GM12873 (cell line): ENCODE measurements at regions not wholly inside any gene's neighbourhood (a gene's known extent, or its start where the extent isn't known, plus 50 kb on each side); places are given as distances from the start of the nearest gene placed in this dataset.

Source experiments
- TF ChIP-seq, protein P1 (sequence below): IDR thresholded peaks from 2 replicates; pipeline ENCODE4 v1.5.1; 2012; ENCODE audit warnings: low read depth, mild to moderate bottlenecking, moderate library complexity, low read length, control low read depth; ENCODE audit not compliant: insufficient read depth; ENCODE audit errors: missing control alignments

DNA sequence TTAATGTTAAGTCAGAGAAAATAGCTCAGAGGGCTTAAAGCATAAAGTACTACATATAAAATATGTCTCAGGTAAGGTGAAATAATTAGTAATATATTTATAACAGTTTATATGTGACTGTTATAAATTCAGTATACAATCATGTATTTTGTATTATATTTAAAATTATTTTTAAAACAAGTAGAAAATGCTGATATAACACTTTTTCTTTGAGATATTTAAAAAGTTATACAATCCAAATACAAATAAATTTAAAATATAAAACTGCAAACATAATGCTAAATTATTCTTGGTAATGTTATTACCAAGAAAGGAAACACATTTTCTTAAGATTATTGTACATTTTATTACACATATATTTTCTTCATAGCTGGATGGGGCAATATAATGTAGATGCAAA, 539.9 kb upstream of the CDH9 start:
- TF ChIP-seq, protein P1, sequence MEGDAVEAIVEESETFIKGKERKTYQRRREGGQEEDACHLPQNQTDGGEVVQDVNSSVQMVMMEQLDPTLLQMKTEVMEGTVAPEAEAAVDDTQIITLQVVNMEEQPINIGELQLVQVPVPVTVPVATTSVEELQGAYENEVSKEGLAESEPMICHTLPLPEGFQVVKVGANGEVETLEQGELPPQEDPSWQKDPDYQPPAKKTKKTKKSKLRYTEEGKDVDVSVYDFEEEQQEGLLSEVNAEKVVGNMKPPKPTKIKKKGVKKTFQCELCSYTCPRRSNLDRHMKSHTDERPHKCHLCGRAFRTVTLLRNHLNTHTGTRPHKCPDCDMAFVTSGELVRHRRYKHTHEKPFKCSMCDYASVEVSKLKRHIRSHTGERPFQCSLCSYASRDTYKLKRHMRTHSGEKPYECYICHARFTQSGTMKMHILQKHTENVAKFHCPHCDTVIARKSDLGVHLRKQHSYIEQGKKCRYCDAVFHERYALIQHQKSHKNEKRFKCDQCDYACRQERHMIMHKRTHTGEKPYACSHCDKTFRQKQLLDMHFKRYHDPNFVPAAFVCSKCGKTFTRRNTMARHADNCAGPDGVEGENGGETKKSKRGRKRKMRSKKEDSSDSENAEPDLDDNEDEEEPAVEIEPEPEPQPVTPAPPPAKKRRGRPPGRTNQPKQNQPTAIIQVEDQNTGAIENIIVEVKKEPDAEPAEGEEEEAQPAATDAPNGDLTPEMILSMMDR = no peak

DNA sequence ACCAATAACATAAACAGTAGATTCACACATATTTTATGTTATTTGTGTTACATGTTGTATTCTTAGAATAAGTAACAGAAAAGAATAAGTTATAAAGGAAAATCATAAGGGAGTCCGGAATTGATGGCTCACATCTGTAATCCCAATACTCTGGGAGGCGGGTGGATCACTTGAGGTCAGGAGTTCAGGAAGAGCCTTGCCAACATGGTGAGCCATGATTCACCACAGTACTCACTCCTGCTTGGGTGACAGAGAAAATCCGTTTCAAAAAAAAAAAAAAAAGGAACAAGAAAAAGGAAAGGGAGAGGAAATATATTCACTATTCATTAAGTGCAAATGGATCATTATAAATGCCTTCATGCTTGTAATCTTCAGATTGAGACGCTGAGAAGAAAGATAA, 533.3 kb upstream of the CDH9 start:
- TF ChIP-seq, protein P1 = no peak

DNA sequence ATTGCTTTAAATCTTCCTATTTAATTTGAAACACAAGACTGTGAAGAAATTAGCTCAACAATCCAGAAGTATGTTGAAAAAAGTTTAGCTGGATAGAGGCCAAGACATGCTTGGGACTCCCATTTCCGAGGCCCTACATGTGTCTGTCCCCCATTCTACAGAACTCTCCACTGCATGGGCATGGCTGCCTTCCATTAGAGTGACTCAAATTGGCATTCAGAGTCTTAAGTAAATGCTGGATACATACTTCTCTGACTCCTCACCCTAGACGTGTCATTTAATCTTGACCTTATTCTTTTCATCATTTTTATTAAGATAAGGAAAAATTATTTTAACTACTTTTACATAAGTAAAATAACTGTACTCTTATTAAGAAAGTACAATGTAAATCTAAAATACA, 530.4 kb upstream of the CDH9 start:
- TF ChIP-seq, protein P1 = no peak

DNA sequence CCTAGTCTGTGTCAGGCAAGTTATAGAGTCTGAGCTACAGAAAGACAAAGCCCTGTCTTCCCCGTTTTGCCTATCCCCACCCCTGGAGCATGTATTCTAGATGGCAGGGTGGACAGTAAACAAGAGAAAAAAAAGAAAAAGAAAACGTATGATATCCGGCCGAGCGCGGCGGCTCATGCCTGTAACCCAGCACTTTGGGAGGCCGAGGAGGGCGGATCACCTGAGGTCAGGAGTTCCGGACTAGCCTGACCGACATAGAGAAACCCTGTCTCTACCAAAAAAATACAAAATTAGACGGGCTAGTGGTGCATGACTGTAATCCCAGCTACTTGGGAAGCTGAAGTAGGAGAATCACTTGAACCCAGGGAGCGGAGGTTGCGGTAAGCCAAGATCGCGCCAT, 523.0 kb upstream of the CDH9 start:
- TF ChIP-seq, protein P1 = no peak

DNA sequence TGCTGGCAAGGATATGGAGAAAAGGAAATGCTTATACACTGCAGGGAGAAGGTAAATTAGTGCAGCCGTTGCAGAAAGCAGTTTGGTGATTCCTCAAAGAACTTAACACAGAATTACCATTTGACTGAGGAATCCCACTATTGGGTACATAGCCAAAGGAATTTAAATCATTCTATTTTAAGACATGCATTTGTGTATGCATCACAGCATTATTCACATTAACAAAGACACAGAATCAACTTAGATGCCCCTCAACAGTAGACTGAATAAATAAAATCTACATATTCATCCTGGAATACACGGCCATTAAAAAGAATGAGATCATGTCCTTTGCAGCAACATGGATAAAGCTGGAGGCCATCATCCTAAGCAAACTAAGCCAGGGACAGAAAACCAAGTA, 510.1 kb upstream of the CDH9 start:
- TF ChIP-seq, protein P1 = no peak

DNA sequence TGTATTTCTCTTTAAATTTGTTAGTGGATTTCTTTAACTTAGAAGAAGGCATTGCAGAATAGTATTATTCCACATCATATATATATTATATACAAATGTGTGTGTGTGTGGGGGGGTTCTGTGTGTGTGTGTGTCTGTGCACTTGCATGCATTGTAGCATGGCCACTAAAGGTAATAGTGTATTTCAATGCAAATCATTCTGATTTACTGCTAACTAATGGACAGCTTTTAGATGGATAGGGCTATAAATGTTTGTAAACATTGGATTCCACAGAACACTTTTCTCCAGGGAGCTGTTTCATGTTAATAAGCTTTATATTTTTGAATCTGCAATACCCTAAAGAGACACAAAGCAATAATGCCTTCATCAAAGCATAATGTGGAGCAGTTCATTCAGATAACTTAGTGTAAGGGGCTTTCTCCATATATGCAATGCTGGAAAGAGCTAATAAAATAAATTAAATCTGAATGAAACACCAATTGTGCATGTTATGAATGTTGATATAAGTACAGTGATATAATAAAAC, 496.7 kb upstream of the CDH9 start:
- TF ChIP-seq, protein P1 = no peak

DNA sequence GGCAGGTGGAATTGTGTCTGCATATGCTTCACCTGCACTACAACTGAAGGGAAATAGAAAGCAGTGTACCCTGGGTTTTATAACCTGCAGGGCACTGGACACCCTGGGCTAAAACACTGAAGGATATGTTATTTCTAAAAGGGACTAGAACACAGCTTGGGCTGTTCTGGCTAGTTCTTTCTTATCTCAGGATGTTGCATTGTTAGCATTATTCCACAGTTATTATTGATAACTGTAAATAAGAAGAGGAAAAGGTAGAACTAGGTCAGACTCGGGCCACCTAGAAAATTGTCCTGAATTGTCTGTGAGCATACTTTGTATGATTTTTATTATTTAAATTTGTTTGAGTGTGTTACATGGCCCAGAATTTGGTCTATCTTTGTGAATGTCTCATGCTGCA, 493.9 kb upstream of the CDH9 start:
- TF ChIP-seq, protein P1 = no peak
